ENCODE measurements at regions not wholly inside any gene's neighbourhood (a gene's known extent, or its start where the extent isn't known, plus 50 kb on each side); places are given as distances from the start of the nearest gene placed in this dataset.

DNA sequence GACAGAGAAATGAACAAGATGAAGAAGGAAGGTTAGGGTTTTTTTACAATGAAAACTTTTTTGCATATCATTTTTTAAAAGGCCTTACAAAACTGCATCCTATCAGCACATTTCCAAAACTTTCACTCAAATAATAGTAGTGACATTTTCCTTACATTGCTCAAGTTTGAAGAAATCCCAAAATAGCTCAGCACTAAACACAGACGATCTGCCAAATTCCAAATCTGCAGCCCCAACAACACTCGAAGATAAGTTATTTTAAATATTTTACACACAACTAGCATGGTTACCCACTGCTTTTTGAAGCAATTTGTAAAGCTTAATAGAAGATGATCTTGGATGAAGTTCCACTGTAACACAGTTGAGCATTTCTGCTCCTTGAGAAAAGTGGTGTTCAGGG lies 535.6 kb upstream of the ALCAM start:
- TF ChIP-seq ZNF70 (CRISPR knock-in tag; IDR thresholded peaks at IDR 0.05): no peak
- TF ChIP-seq SNAI2 (CRISPR knock-in tag; IDR thresholded peaks at IDR 0.05): no peak
- TF ChIP-seq, protein P1, sequence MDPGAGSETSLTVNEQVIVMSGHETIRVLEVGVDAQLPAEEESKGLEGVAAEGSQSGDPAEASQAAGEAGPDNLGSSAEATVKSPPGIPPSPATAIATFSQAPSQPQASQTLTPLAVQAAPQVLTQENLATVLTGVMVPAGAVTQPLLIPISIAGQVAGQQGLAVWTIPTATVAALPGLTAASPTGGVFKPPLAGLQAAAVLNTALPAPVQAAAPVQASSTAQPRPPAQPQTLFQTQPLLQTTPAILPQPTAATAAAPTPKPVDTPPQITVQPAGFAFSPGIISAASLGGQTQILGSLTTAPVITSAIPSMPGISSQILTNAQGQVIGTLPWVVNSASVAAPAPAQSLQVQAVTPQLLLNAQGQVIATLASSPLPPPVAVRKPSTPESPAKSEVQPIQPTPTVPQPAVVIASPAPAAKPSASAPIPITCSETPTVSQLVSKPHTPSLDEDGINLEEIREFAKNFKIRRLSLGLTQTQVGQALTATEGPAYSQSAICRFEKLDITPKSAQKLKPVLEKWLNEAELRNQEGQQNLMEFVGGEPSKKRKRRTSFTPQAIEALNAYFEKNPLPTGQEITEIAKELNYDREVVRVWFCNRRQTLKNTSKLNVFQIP (CRISPR knock-in tag; IDR thresholded peaks at IDR 0.05; ENCODE audit: borderline replicate concordance, low read depth): no peak
- TF ChIP-seq, protein P2, sequence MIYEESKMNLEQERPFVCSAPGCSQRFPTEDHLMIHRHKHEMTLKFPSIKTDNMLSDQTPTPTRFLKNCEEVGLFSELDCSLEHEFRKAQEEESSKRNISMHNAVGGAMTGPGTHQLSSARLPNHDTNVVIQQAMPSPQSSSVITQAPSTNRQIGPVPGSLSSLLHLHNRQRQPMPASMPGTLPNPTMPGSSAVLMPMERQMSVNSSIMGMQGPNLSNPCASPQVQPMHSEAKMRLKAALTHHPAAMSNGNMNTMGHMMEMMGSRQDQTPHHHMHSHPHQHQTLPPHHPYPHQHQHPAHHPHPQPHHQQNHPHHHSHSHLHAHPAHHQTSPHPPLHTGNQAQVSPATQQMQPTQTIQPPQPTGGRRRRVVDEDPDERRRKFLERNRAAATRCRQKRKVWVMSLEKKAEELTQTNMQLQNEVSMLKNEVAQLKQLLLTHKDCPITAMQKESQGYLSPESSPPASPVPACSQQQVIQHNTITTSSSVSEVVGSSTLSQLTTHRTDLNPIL (CRISPR knock-in tag; IDR thresholded peaks at IDR 0.05; ENCODE audit: low read depth): no peak
- no peak for TF ChIP-seq CSDC2 (CRISPR knock-in tag; IDR thresholded peaks at IDR 0.05)
- TF ChIP-seq ZC3H10 (CRISPR knock-in tag; IDR thresholded peaks at IDR 0.05): no peak
- TF ChIP-seq CSRNP3 (CRISPR knock-in tag; IDR thresholded peaks at IDR 0.05): no peak
- TF ChIP-seq TOX (CRISPR knock-in tag; IDR thresholded peaks at IDR 0.05; ENCODE audit: borderline replicate concordance): no peak
- TF ChIP-seq PPARA (CRISPR knock-in tag; IDR thresholded peaks at IDR 0.05; ENCODE audit: borderline replicate concordance): no peak
- ATAC-seq: no peak

- no peak for ATAC-seq
- TF ChIP-seq ZNF70 (CRISPR knock-in tag; IDR thresholded peaks at IDR 0.05): no peak
- no peak for TF ChIP-seq GLIS3 (CRISPR knock-in tag; IDR thresholded peaks at IDR 0.05)
- TF ChIP-seq, protein P2 (CRISPR knock-in tag; IDR thresholded peaks at IDR 0.05; ENCODE audit: low read depth): no peak
- TF ChIP-seq, protein P3, sequence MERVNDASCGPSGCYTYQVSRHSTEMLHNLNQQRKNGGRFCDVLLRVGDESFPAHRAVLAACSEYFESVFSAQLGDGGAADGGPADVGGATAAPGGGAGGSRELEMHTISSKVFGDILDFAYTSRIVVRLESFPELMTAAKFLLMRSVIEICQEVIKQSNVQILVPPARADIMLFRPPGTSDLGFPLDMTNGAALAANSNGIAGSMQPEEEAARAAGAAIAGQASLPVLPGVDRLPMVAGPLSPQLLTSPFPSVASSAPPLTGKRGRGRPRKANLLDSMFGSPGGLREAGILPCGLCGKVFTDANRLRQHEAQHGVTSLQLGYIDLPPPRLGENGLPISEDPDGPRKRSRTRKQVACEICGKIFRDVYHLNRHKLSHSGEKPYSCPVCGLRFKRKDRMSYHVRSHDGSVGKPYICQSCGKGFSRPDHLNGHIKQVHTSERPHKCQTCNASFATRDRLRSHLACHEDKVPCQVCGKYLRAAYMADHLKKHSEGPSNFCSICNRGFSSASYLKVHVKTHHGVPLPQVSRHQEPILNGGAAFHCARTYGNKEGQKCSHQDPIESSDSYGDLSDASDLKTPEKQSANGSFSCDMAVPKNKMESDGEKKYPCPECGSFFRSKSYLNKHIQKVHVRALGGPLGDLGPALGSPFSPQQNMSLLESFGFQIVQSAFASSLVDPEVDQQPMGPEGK (CRISPR knock-in tag; IDR thresholded peaks at IDR 0.05; ENCODE audit: borderline replicate concordance): no peak
- no peak for TF ChIP-seq ZNF8 (CRISPR knock-in tag; IDR thresholded peaks at IDR 0.05)
- TF ChIP-seq BACH2 (CRISPR knock-in tag; IDR thresholded peaks at IDR 0.05; ENCODE audit: borderline replicate concordance): no peak
- no peak for TF ChIP-seq TOX (CRISPR knock-in tag; IDR thresholded peaks at IDR 0.05; ENCODE audit: borderline replicate concordance)
- no peak for TF ChIP-seq TCF4 (CRISPR knock-in tag; IDR thresholded peaks at IDR 0.05; ENCODE audit: borderline replicate concordance)
- no peak for TF ChIP-seq SNAI2 (CRISPR knock-in tag; IDR thresholded peaks at IDR 0.05)
- TF ChIP-seq PPARA (CRISPR knock-in tag; IDR thresholded peaks at IDR 0.05; ENCODE audit: borderline replicate concordance): no peak
- no peak for TF ChIP-seq RARB (CRISPR knock-in tag; IDR thresholded peaks at IDR 0.05)
- no peak for TF ChIP-seq OSR1 (CRISPR knock-in tag; IDR thresholded peaks at IDR 0.05)
- TF ChIP-seq ESRRG (CRISPR knock-in tag; IDR thresholded peaks at IDR 0.05): no peak
- no peak for TF ChIP-seq ZNF565 (CRISPR knock-in tag; conservative IDR thresholded peaks at IDR 0.05; ENCODE audit: low read depth)
- TF ChIP-seq, protein P1 (CRISPR knock-in tag; IDR thresholded peaks at IDR 0.05; ENCODE audit: borderline replicate concordance, low read depth): no peak
- TF ChIP-seq ZC3H10 (CRISPR knock-in tag; IDR thresholded peaks at IDR 0.05): no peak
These were observed 534.2 kb upstream of the ALCAM start for GRCh38 chr3:104832530-104832929.

- TF ChIP-seq, protein P1 (CRISPR knock-in tag; IDR thresholded peaks at IDR 0.05; ENCODE audit: borderline replicate concordance, low read depth): no peak
- TF ChIP-seq TCF4 (CRISPR knock-in tag; IDR thresholded peaks at IDR 0.05; ENCODE audit: borderline replicate concordance): no peak
- TF ChIP-seq TOX (CRISPR knock-in tag; IDR thresholded peaks at IDR 0.05; ENCODE audit: borderline replicate concordance): no peak
- TF ChIP-seq ESRRG (CRISPR knock-in tag; IDR thresholded peaks at IDR 0.05): no peak
- no peak for TF ChIP-seq ARNTL (CRISPR knock-in tag; IDR thresholded peaks at IDR 0.05; ENCODE audit: borderline replicate concordance, low read depth)
- no peak for TF ChIP-seq GLIS3 (CRISPR knock-in tag; IDR thresholded peaks at IDR 0.05)
- TF ChIP-seq ZFP30 (CRISPR knock-in tag; IDR thresholded peaks at IDR 0.05): no peak
- TF ChIP-seq ZFP3 (CRISPR knock-in tag; IDR thresholded peaks at IDR 0.05): no peak
- no peak for TF ChIP-seq ZC3H10 (CRISPR knock-in tag; IDR thresholded peaks at IDR 0.05)
- no peak for TF ChIP-seq CSDC2 (CRISPR knock-in tag; IDR thresholded peaks at IDR 0.05)
- ATAC-seq: no peak
These were observed 531.3 kb upstream of the ALCAM start for GRCh38 chr3:104835376-104835775.
